ENCODE measurements at regions not wholly inside any gene's neighbourhood (a gene's known extent, or its start where the extent isn't known, plus 50 kb on each side); places are given as distances from the start of the nearest gene placed in this dataset.

DNA sequence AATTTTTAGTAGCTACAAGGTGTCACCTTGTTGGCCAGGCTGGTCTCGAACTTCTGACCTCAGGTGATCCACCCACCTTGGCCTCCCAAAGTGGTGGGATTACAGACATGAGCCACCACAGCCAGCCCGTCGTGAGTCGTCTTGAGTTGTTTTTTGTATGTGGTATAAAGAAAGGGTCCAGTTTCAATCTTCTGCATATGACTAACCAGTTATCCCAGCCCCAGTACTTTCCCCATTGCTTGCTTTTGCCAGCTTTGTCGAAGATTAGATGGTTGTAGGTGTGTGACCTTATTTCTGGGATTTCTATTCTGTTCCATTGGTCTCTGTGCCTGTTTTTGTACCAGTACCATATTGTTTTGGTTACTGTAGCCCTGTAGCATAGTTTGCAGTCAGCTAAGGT, 105.9 kb downstream of the OR13H1 start:
- ChIA-PET RAD21 (ENCODE audit: low non-redundant PET in 1 of 2, low total read pairs in 2 of 2, uncharacterized antibody in 2 of 2, unreplicated experiment in 2 of 2) (no interaction called here), CTCF (no interaction called here), POLR2A (no interaction called here)
- no TSS peak for BruUV-seq (replicated peaks)
- TF ChIP-seq, protein P1, sequence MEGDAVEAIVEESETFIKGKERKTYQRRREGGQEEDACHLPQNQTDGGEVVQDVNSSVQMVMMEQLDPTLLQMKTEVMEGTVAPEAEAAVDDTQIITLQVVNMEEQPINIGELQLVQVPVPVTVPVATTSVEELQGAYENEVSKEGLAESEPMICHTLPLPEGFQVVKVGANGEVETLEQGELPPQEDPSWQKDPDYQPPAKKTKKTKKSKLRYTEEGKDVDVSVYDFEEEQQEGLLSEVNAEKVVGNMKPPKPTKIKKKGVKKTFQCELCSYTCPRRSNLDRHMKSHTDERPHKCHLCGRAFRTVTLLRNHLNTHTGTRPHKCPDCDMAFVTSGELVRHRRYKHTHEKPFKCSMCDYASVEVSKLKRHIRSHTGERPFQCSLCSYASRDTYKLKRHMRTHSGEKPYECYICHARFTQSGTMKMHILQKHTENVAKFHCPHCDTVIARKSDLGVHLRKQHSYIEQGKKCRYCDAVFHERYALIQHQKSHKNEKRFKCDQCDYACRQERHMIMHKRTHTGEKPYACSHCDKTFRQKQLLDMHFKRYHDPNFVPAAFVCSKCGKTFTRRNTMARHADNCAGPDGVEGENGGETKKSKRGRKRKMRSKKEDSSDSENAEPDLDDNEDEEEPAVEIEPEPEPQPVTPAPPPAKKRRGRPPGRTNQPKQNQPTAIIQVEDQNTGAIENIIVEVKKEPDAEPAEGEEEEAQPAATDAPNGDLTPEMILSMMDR (IDR thresholded peaks at IDR 0.05 in 2 of 3, conservative IDR thresholded peaks at IDR 0.05 in 1 of 3; ENCODE audit: borderline replicate concordance in 1 of 3, insufficient read depth in 1 of 3, low read depth in 2 of 3, low read length in 2 of 3) = no peak
- TF ChIP-seq SRF (IDR thresholded peaks at IDR 0.05; ENCODE audit: low read depth) = no peak
- no peak for TF ChIP-seq ELF1 (IDR thresholded peaks at IDR 0.05; ENCODE audit: borderline replicate concordance, low read depth)
- H3K36me3 ChIP-seq (ENCODE audit: control insufficient read depth in 1 of 2, insufficient read depth in 2 of 2, low read length in 2 of 2) = no peaks in the 10 kb centered on the region
- no peaks in the 10 kb centered on the region for H3K9me3 ChIP-seq (ENCODE audit: control insufficient read depth in 1 of 2, insufficient read depth in 1 of 2, low read depth in 1 of 2, low read length in 2 of 2)
- no peak overlapping the region for H3K9ac ChIP-seq (ENCODE audit: low read length)
- DNase-seq (ENCODE audit: low read depth, low spot score) = no peak
- intact Hi-C loops (cut with micrococcal nuclease) = no loop called here
- H3K4me1 ChIP-seq (ENCODE audit: control insufficient read depth in 1 of 2, insufficient read depth in 2 of 2, low read length in 2 of 2) = peaks cover 0 to 9% of the 10 kb centered on the region in 2 experiments; a peak in 1 of 4 replicates
- H4K20me1 ChIP-seq (ENCODE audit: insufficient read depth) = no peaks in the 10 kb centered on the region
- no peak overlapping the region for H3K27ac ChIP-seq (ENCODE audit: low read depth, low read length)
- no peak for ATAC-seq
- no peak overlapping the region for H3K4me2 ChIP-seq (ENCODE audit: low read length)
- no peak overlapping the region for H3K4me3 ChIP-seq (replicated peaks in 1 of 2; ENCODE audit: low read depth in 1 of 2, low read length in 2 of 2)
- no peaks in the 10 kb centered on the region for H3K79me2 ChIP-seq (ENCODE audit: insufficient read depth, low read length)
- H3K27me3 ChIP-seq (ENCODE audit: insufficient read depth, low read length) = no peaks in the 10 kb centered on the region
- no peak overlapping the region for H2AFZ ChIP-seq (ENCODE audit: low read depth, low read length, poor library complexity, severe bottlenecking)
- no peaks in the 10 kb centered on the region for H3K9me2 ChIP-seq (ENCODE audit: insufficient read depth)

DNA sequence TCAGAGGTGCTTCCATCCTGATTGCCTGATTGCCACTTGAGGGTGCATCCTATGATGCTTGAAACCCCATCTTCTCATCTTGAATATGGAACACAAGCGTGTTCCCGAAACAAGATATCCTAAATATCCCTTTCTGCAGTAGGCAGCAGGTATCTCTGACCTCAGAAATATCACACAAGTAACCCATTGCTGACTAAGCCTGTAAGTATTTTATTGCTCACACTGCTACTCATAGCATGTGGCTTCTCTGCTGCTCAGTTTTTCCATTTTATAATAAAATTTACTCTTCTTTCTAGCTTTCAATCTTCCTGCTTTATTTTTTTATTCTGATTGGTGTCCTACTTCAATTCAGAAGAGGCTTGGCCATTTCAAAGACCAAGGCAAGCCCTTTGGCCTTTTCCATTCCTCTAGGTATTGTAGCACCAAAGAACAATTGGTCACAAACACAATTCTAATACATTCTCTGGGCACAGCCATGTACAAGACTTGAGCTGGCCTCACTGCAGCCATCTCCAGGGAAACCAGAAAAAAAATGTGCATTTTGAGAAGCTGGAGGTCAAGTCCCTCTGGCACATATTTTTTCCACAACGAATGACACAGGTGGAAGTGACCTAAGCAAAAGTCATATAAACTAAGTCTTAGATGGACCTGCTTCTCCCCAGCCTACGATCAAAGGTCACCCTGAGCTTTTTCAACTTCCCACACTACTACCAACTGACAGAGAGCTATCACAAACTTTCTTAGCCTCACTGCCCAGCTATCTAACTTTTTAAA, 107.0 kb downstream of the OR13H1 start:
- no peak overlapping the region for H3K4me2 ChIP-seq (ENCODE audit: low read length)
- peaks cover 0 to 9% of the 10 kb centered on the region in 2 experiments; a peak in 1 of 4 replicates for H3K4me1 ChIP-seq (ENCODE audit: control insufficient read depth in 1 of 2, insufficient read depth in 2 of 2, low read length in 2 of 2)
- no peaks in the 10 kb centered on the region for H3K36me3 ChIP-seq (ENCODE audit: control insufficient read depth in 1 of 2, insufficient read depth in 2 of 2, low read length in 2 of 2)
- no peak overlapping the region for H3K4me3 ChIP-seq (replicated peaks in 1 of 2; ENCODE audit: low read depth in 1 of 2, low read length in 2 of 2)
- H3K9ac ChIP-seq (ENCODE audit: low read length) = no peak overlapping the region
- H4K20me1 ChIP-seq (ENCODE audit: insufficient read depth) = no peaks in the 10 kb centered on the region
- no TSS peak for BruUV-seq (replicated peaks)
- no peak for ATAC-seq
- no peaks in the 10 kb centered on the region for H3K9me2 ChIP-seq (ENCODE audit: insufficient read depth)
- intact Hi-C loops (cut with micrococcal nuclease) = no loop called here
- POLR2A ChIA-PET = no interaction called here
- no peak for DNase-seq (ENCODE audit: low read depth, low spot score)
- H3K27ac ChIP-seq (ENCODE audit: low read depth, low read length) = no peak overlapping the region
- H3K27me3 ChIP-seq (ENCODE audit: insufficient read depth, low read length) = no peaks in the 10 kb centered on the region
- CTCF ChIA-PET = interaction anchor here (0.6 kb wide), 1 partner anchor 846 kb away, joined by 3 read pairs; no protein-coding TSS in a partner anchor
- RAD21 ChIA-PET (ENCODE audit: low non-redundant PET in 1 of 2, low total read pairs in 2 of 2, uncharacterized antibody in 2 of 2, unreplicated experiment in 2 of 2) = no interaction called here
- no peaks in the 10 kb centered on the region for H3K79me2 ChIP-seq (ENCODE audit: insufficient read depth, low read length)
- no peak overlapping the region for H2AFZ ChIP-seq (ENCODE audit: low read depth, low read length, poor library complexity, severe bottlenecking)
- no peaks in the 10 kb centered on the region for H3K9me3 ChIP-seq (ENCODE audit: control insufficient read depth in 1 of 2, insufficient read depth in 1 of 2, low read depth in 1 of 2, low read length in 2 of 2)
- TF ChIP-seq FOSL1 (IDR thresholded peaks at IDR 0.05; ENCODE audit: low read depth) (no peak), POLR2AphosphoS5 (IDR thresholded peaks at IDR 0.05; ENCODE audit: low read depth, low read length) (no peak), ZNF274 (IDR thresholded peaks at IDR 0.05; ENCODE audit: low read depth, low read length) (no peak), POLR2A (IDR thresholded peaks at IDR 0.05; ENCODE audit: borderline replicate concordance, extremely low read depth, insufficient read depth, insufficient read length) (no peak)
- TF ChIP-seq, protein P2, sequence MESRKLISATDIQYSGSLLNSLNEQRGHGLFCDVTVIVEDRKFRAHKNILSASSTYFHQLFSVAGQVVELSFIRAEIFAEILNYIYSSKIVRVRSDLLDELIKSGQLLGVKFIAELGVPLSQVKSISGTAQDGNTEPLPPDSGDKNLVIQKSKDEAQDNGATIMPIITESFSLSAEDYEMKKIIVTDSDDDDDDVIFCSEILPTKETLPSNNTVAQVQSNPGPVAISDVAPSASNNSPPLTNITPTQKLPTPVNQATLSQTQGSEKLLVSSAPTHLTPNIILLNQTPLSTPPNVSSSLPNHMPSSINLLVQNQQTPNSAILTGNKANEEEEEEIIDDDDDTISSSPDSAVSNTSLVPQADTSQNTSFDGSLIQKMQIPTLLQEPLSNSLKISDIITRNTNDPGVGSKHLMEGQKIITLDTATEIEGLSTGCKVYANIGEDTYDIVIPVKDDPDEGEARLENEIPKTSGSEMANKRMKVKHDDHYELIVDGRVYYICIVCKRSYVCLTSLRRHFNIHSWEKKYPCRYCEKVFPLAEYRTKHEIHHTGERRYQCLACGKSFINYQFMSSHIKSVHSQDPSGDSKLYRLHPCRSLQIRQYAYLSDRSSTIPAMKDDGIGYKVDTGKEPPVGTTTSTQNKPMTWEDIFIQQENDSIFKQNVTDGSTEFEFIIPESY (IDR thresholded peaks at IDR 0.05; ENCODE audit: extremely low read depth, insufficient replicate concordance, low read length) = no peak
- TF ChIP-seq, protein P3, sequence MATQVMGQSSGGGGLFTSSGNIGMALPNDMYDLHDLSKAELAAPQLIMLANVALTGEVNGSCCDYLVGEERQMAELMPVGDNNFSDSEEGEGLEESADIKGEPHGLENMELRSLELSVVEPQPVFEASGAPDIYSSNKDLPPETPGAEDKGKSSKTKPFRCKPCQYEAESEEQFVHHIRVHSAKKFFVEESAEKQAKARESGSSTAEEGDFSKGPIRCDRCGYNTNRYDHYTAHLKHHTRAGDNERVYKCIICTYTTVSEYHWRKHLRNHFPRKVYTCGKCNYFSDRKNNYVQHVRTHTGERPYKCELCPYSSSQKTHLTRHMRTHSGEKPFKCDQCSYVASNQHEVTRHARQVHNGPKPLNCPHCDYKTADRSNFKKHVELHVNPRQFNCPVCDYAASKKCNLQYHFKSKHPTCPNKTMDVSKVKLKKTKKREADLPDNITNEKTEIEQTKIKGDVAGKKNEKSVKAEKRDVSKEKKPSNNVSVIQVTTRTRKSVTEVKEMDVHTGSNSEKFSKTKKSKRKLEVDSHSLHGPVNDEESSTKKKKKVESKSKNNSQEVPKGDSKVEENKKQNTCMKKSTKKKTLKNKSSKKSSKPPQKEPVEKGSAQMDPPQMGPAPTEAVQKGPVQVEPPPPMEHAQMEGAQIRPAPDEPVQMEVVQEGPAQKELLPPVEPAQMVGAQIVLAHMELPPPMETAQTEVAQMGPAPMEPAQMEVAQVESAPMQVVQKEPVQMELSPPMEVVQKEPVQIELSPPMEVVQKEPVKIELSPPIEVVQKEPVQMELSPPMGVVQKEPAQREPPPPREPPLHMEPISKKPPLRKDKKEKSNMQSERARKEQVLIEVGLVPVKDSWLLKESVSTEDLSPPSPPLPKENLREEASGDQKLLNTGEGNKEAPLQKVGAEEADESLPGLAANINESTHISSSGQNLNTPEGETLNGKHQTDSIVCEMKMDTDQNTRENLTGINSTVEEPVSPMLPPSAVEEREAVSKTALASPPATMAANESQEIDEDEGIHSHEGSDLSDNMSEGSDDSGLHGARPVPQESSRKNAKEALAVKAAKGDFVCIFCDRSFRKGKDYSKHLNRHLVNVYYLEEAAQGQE (IDR thresholded peaks at IDR 0.05; ENCODE audit: low read depth) = no peak
